DND-41 (cell line): ENCODE measurements at regions not wholly inside any gene's neighbourhood (a gene's known extent, or its start where the extent isn't known, plus 50 kb on each side); places are given as distances from the start of the nearest gene placed in this dataset.

Experiments used
- ATAC-seq: fragments of 200-7000 bp; cut with Tn5 transposase; 3 replicates; pipeline ENCODE4 v1.9.1; 2021; ENCODE audit warnings: low read depth; ENCODE audit not compliant: insufficient read depth
- DNase-seq: peaks from one replicate; pipeline ENCODE4 v3.0.0-alpha.2; 2020
- H2AFZ ChIP-seq: 2 replicates; pipeline ENCODE4 v1.6.0; 2012; ENCODE audit warnings: low read depth, low read length
- H3K27ac ChIP-seq: 2 replicates; pipeline ENCODE4 v1.5.1; 2012; ENCODE audit warnings: low read length, inconsistent platforms
- H3K27me3 ChIP-seq: fragments of 200-600 bp; sonication (generic); 2 replicates; pipeline ENCODE4 v1.6.0; 2012; ENCODE audit warnings: low read length, mild to moderate bottlenecking, inconsistent platforms; ENCODE audit not compliant: insufficient read depth, poor library complexity
- H3K36me3 ChIP-seq: 2 replicates; pipeline ENCODE4 v1.5.1; 2012; ENCODE audit warnings: low read length, inconsistent platforms; ENCODE audit not compliant: insufficient read depth
- H3K4me1 ChIP-seq: 2 replicates; pipeline ENCODE4 v1.5.1; 2012; ENCODE audit warnings: mild to moderate bottlenecking, low read length; ENCODE audit not compliant: insufficient read depth
- H3K4me2 ChIP-seq: 2 replicates; pipeline ENCODE4 v1.6.0; 2012; ENCODE audit warnings: mild to moderate bottlenecking, moderate library complexity, low read length, inconsistent platforms; ENCODE audit not compliant: insufficient read depth
- H3K4me3 ChIP-seq, 2 experiments: fragments of 200-600 bp in 1 of 2; shearing (Covaris generic) in 1 of 2; 2 replicates each; pipeline ENCODE4 v1.5.1; 2012 to 2016; ENCODE audit warnings: inconsistent platforms in 2 of 2, low read length in 2 of 2, mild to moderate bottlenecking in 2 of 2, low read depth in 1 of 2, moderate library complexity in 1 of 2
- H3K79me2 ChIP-seq: 2 replicates; pipeline ENCODE4 v1.6.0; 2012; ENCODE audit warnings: low read length, inconsistent platforms; ENCODE audit not compliant: insufficient read depth
- H3K9ac ChIP-seq: 2 replicates; pipeline ENCODE4 v1.6.0; 2012; ENCODE audit warnings: low read depth, mild to moderate bottlenecking, inconsistent platforms, low read length, moderate library complexity
- H3K9me3 ChIP-seq: 2 replicates; pipeline ENCODE4 v1.5.1; 2012; ENCODE audit warnings: low read length, moderate library complexity, mild to moderate bottlenecking, inconsistent platforms; ENCODE audit not compliant: insufficient read depth, severe bottlenecking
- H4K20me1 ChIP-seq: 2 replicates; pipeline ENCODE4 v1.6.0; 2012; ENCODE audit warnings: low read length; ENCODE audit not compliant: insufficient read depth
- CTCF ChIP-seq: IDR thresholded peaks from 2 replicates; pipeline ENCODE4 v1.5.1; 2012; ENCODE audit warnings: borderline replicate concordance, low read length, moderate library complexity, mild to moderate bottlenecking; ENCODE audit not compliant: poor library complexity, severe bottlenecking; ENCODE audit errors: extremely low read depth
- EZH2 ChIP-seq: IDR thresholded peaks from 3 replicates; pipeline ENCODE4 v1.6.1; 2012; ENCODE audit warnings: borderline replicate concordance, low read depth, mild to moderate bottlenecking, moderate library complexity, low read length, inconsistent platforms; ENCODE audit not compliant: severe bottlenecking

- H3K9ac ChIP-seq = no peak overlapping the region
- H3K27ac ChIP-seq = no peak overlapping the region
- peak; percentile 40; the same call in 2 of the 3 replicates for ATAC-seq
Measured at GRCh38 chr15:66841953-66842681, 140.1 kb downstream of the SMAD6 start.

GRCh38 chr15:66842710-66843441, 140.8 kb downstream of the SMAD6 start:
- H3K27me3 ChIP-seq = peaks cover 36% of the 10 kb centered on the region
- DNase-seq = no peak
- H3K36me3 ChIP-seq = no peaks in the 10 kb centered on the region
- no peaks in the 10 kb centered on the region for H3K9me3 ChIP-seq
- H4K20me1 ChIP-seq = no peaks in the 10 kb centered on the region; the same call in 1 of the 2 replicates
- H3K4me1 ChIP-seq = peaks cover 3% of the 10 kb centered on the region; the same call in 1 of the 2 replicates
- TF ChIP-seq EZH2 = peak; percentile 76
- TF ChIP-seq CTCF = no peak
- peak overlapping the region; percentile 33 for H3K4me2 ChIP-seq
- H3K79me2 ChIP-seq = no peaks in the 10 kb centered on the region
- H2AFZ ChIP-seq = no peak overlapping the region
- peak; percentile 29; the same call in 1 of the 3 replicates for ATAC-seq
- H3K27ac ChIP-seq = no peak overlapping the region
- no peak overlapping the region for H3K4me3 ChIP-seq
- no peak overlapping the region for H3K9ac ChIP-seq

More at GRCh38 chr15:66841953-66842681, 140.1 kb downstream of the SMAD6 start:
- peak; percentile 92 for TF ChIP-seq EZH2
- TF ChIP-seq CTCF = no peak
- H3K27me3 ChIP-seq = peaks cover 36% of the 10 kb centered on the region
- H3K9me3 ChIP-seq = no peaks in the 10 kb centered on the region
- H3K4me1 ChIP-seq = peaks cover 3% of the 10 kb centered on the region; the same call in 1 of the 2 replicates
- no peaks in the 10 kb centered on the region; the same call in 1 of the 2 replicates for H4K20me1 ChIP-seq
- peak overlapping the region; percentile 20; the same call in 1 of the 2 replicates for H3K4me2 ChIP-seq
- DNase-seq = no peak
- H3K36me3 ChIP-seq = no peaks in the 10 kb centered on the region
- H3K79me2 ChIP-seq = no peaks in the 10 kb centered on the region
- no peak overlapping the region for H2AFZ ChIP-seq
- H3K4me3 ChIP-seq = no peak overlapping the region

GRCh38 chr15:66843581-66843980, 141.5 kb downstream of the SMAD6 start:
- H3K36me3 ChIP-seq = no peaks in the 10 kb centered on the region
- TF ChIP-seq EZH2 (no peak), CTCF (no peak)
- peaks cover 3% of the 10 kb centered on the region; the same call in 1 of the 2 replicates for H3K4me1 ChIP-seq
- H3K9me3 ChIP-seq = no peaks in the 10 kb centered on the region
- no peak overlapping the region for H3K9ac ChIP-seq
- ATAC-seq (no peak), DNase-seq (no peak)
- H4K20me1 ChIP-seq = no peaks in the 10 kb centered on the region; the same call in 1 of the 2 replicates
- H3K79me2 ChIP-seq = no peaks in the 10 kb centered on the region
- no peak overlapping the region for H3K4me2 ChIP-seq
- H2AFZ ChIP-seq = no peak overlapping the region
- H3K27me3 ChIP-seq = peaks cover 36% of the 10 kb centered on the region
- H3K4me3 ChIP-seq = no peak overlapping the region
- no peak overlapping the region for H3K27ac ChIP-seq
